ENCODE measurements at regions not wholly inside any gene's neighbourhood (a gene's known extent, or its start where the extent isn't known, plus 50 kb on each side); places are given as distances from the start of the nearest gene placed in this dataset.
A peak's percentile ranks its signal among the peaks of the same experiment; 100 is the strongest.

GRCh38 chr19:28486473-28486872 lies 726.5 kb downstream of the UQCRFS1 start:
- no peak for DNase-seq (ENCODE audit: low read depth in 2 of 2)

GRCh38 chr19:28485292-28485691 lies 727.7 kb downstream of the UQCRFS1 start:
- no peak for DNase-seq (ENCODE audit: low read depth in 2 of 2)

GRCh38 chr19:28483197-28483596 lies 729.8 kb downstream of the UQCRFS1 start:
- DNase-seq (ENCODE audit: low read depth in 2 of 2) = no peak

- DNase-seq (ENCODE audit: low read depth in 2 of 2) = no peak
Observed at GRCh38 chr19:28482221-28482620, 730.7 kb downstream of the UQCRFS1 start.

- DNase-seq (ENCODE audit: low read depth in 2 of 2) = no peak
Observed at GRCh38 chr19:28481674-28482073, 731.3 kb downstream of the UQCRFS1 start.

- no peak for DNase-seq (ENCODE audit: low read depth in 2 of 2)
Observed at GRCh38 chr19:28475525-28475924, 737.4 kb downstream of the UQCRFS1 start.

GRCh38 chr19:28472843-28473242 lies 740.1 kb downstream of the UQCRFS1 start:
- DNase-seq (ENCODE audit: low read depth in 2 of 2) = no peak

- no peak for DNase-seq (ENCODE audit: low read depth in 2 of 2)
Observed at GRCh38 chr19:28471731-28472510, 741.0 kb downstream of the UQCRFS1 start.

GRCh38 chr19:28469544-28469943 lies 743.4 kb downstream of the UQCRFS1 start:
- DNase-seq (ENCODE audit: low read depth in 2 of 2) = no peak

- peak in 1 of 2 donors; percentile 4 for DNase-seq (ENCODE audit: low read depth in 2 of 2)
Observed at GRCh38 chr19:28468701-28469459, 744.1 kb downstream of the UQCRFS1 start.

GRCh38 chr19:28466107-28467045 lies 746.6 kb downstream of the UQCRFS1 start:
- peak; percentile 30 to 43 for DNase-seq (ENCODE audit: low read depth in 2 of 2)

GRCh38 chr19:28465371-28466086 lies 747.4 kb downstream of the UQCRFS1 start:
- DNase-seq (ENCODE audit: low read depth in 2 of 2) = no peak

- no peak for DNase-seq (ENCODE audit: low read depth in 2 of 2)
Observed at GRCh38 chr19:28463493-28464053, 749.4 kb downstream of the UQCRFS1 start.

- DNase-seq (ENCODE audit: low read depth in 2 of 2) = no peak
Observed at GRCh38 chr19:28457620-28458019, 755.3 kb downstream of the UQCRFS1 start.

- no peak for DNase-seq (ENCODE audit: low read depth in 2 of 2)
Observed at GRCh38 chr19:28456708-28457320, 756.1 kb downstream of the UQCRFS1 start.

GRCh38 chr19:28456252-28456651 lies 756.7 kb downstream of the UQCRFS1 start:
- DNase-seq (ENCODE audit: low read depth in 2 of 2) = no peak

- DNase-seq (ENCODE audit: low read depth in 2 of 2) = no peak
Observed at GRCh38 chr19:28454083-28454482, 758.9 kb downstream of the UQCRFS1 start.

GRCh38 chr19:28453420-28453819 lies 759.5 kb downstream of the UQCRFS1 start:
- no peak for DNase-seq (ENCODE audit: low read depth in 2 of 2)

GRCh38 chr19:28449803-28450202 lies 763.1 kb downstream of the UQCRFS1 start:
- DNase-seq (ENCODE audit: low read depth in 2 of 2) = no peak

- no peak for DNase-seq (ENCODE audit: low read depth in 2 of 2)
Observed at GRCh38 chr19:28446511-28446910, 766.4 kb downstream of the UQCRFS1 start.

GRCh38 chr19:28445826-28446225 lies 767.1 kb downstream of the UQCRFS1 start:
- DNase-seq (ENCODE audit: low read depth in 2 of 2) = no peak
